Activated CD8-positive, alpha-beta memory T cell treated with anti-CD3 and anti-CD28 coated beads, Interleukin-2, amount 50 U/mL, for 24 hours (primary cell): ENCODE measurements at regions not wholly inside any gene's neighbourhood (a gene's known extent, or its start where the extent isn't known, plus 50 kb on each side); places are given as distances from the start of the nearest gene placed in this dataset.

Experiments
- DNase-seq: peaks from one replicate; pipeline ENCODE4 v3.0.0-alpha.2; 2020; ENCODE audit errors: extremely low read depth

- no peak for DNase-seq
These were observed 54.0 kb upstream of the STMND1 start for GRCh38 chr6:17047889-17048288.

GRCh38 chr6:17045581-17046322, 56.1 kb upstream of the STMND1 start:
- DNase-seq, result no peak

GRCh38 chr6:17043148-17043522, 58.7 kb upstream of the STMND1 start:
- no peak for DNase-seq

- no peak for DNase-seq
These were observed 59.3 kb upstream of the STMND1 start for GRCh38 chr6:17042422-17043147.

- DNase-seq, result no peak
These were observed 62.6 kb upstream of the STMND1 start for GRCh38 chr6:17039266-17039665.

- no peak for DNase-seq
These were observed 63.5 kb upstream of the STMND1 start for GRCh38 chr6:17038316-17038715.

GRCh38 chr6:17036065-17036393, 65.8 kb upstream of the STMND1 start:
- DNase-seq, result no peak

GRCh38 chr6:17035257-17036064, 66.4 kb upstream of the STMND1 start:
- DNase-seq, result no peak

- no peak for DNase-seq
These were observed 68.1 kb upstream of the STMND1 start for GRCh38 chr6:17033746-17034145.

- no peak for DNase-seq
These were observed 68.7 kb upstream of the STMND1 start for GRCh38 chr6:17032988-17033634.

- no peak for DNase-seq
These were observed 69.3 kb upstream of the STMND1 start for GRCh38 chr6:17032590-17032987.

- no peak for DNase-seq
These were observed 69.9 kb upstream of the STMND1 start for GRCh38 chr6:17031961-17032360.

- DNase-seq, result no peak
These were observed 74.4 kb upstream of the STMND1 start for GRCh38 chr6:17027441-17027840.

GRCh38 chr6:17022604-17023003, 79.2 kb upstream of the STMND1 start:
- no peak for DNase-seq

GRCh38 chr6:17021539-17021889, 80.3 kb upstream of the STMND1 start:
- DNase-seq, result no peak

- DNase-seq, result no peak
These were observed 80.8 kb upstream of the STMND1 start for GRCh38 chr6:17020889-17021538.

GRCh38 chr6:17018425-17018824, 83.4 kb upstream of the STMND1 start:
- DNase-seq, result no peak

GRCh38 chr6:17017416-17017815, 84.4 kb upstream of the STMND1 start:
- no peak for DNase-seq

GRCh38 chr6:17015551-17016381, 86.1 kb upstream of the STMND1 start:
- no peak for DNase-seq

- DNase-seq, result no peak
These were observed 86.7 kb upstream of the STMND1 start for GRCh38 chr6:17015144-17015543.

- DNase-seq, result no peak
These were observed 88.1 kb upstream of the STMND1 start for GRCh38 chr6:17013701-17014100.
